OCI-LY3 (cell line): ENCODE measurements at regions not wholly inside any gene's neighbourhood (a gene's known extent, or its start where the extent isn't known, plus 50 kb on each side); places are given as distances from the start of the nearest gene placed in this dataset.

Experiments used
- EZH2phosphoT487 ChIP-seq: fragments of 200-600 bp; shearing (Covaris generic); IDR thresholded peaks from 2 replicates; pipeline ENCODE4 v1.6.1; 2018; ENCODE audit warnings: antibody characterized with exemption, mixed run types, low read depth
- TF ChIP-seq, protein P1 (sequence below): fragments of 200-600, 300-600 bp; sonication (generic); IDR thresholded peaks from 2 replicates; pipeline ENCODE4 v1.5.1; 2014; ENCODE audit warnings: antibody characterized with exemption, low read length, low read depth

DNA sequence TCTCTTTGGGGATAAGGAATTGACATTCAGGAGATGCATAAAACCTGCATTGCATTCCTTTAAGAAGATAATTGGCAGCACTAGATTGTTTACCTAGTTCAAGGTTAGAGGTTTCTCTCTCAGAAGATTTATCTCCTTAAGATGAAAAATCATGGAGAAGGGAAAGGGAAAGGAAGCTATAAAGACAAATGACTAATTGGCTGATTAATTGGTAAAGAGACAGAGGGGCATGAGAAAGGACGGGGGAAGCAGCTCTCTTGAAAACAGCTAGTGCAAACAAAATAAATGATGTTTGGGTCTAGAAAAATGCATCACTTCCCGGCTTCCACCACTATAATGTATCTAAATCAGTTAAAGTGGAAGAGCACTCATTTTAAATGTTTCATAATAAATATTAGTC is 941.2 kb downstream of the XPNPEP1 start:
- TF ChIP-seq, protein P1, sequence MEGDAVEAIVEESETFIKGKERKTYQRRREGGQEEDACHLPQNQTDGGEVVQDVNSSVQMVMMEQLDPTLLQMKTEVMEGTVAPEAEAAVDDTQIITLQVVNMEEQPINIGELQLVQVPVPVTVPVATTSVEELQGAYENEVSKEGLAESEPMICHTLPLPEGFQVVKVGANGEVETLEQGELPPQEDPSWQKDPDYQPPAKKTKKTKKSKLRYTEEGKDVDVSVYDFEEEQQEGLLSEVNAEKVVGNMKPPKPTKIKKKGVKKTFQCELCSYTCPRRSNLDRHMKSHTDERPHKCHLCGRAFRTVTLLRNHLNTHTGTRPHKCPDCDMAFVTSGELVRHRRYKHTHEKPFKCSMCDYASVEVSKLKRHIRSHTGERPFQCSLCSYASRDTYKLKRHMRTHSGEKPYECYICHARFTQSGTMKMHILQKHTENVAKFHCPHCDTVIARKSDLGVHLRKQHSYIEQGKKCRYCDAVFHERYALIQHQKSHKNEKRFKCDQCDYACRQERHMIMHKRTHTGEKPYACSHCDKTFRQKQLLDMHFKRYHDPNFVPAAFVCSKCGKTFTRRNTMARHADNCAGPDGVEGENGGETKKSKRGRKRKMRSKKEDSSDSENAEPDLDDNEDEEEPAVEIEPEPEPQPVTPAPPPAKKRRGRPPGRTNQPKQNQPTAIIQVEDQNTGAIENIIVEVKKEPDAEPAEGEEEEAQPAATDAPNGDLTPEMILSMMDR, result no peak
- no peak for TF ChIP-seq EZH2phosphoT487
